HepG2 (cell line): ENCODE measurements at regions not wholly inside any gene's neighbourhood (a gene's known extent, or its start where the extent isn't known, plus 50 kb on each side); places are given as distances from the start of the nearest gene placed in this dataset.

Experiments used
- ATAC-seq: fragments of 200-7000 bp; cut with Tn5 transposase; 3 replicates; pipeline ENCODE4 v1.9.1; 2020; ENCODE audit warnings: mild to moderate bottlenecking, moderate library complexity
- BruUV-seq: library from RNA; stranded (reverse); fragments of 400-500 nt; replicated peaks from 2 replicates; lab custom pipeline; 2021; lab: Mats Ljungman, UMichigan
- CTCF ChIA-PET: fragments of 300-600 bp; formaldehyde crosslinking; extraction: SDS; loops from one replicate; lab custom pipeline; 2021; ENCODE audit warnings: low total read pairs, inconsistent platforms, low intra/inter-chr PET ratio; lab: Yijun Ruan, JAX
- POLR2A ChIA-PET: fragments of 350-600 bp; sonication (Branson Sonifier 250); formaldehyde crosslinking; loops from one replicate; lab custom pipeline; 2020; ENCODE audit warnings: antibody characterized with exemption, inconsistent platforms; lab: Yijun Ruan, JAX
- DNase-seq: peaks from one replicate; pipeline ENCODE4 v3.0.0-alpha.2; 2015; ENCODE audit warnings: low spot score
- FAIRE-seq: peaks from 3 replicates; lab custom pipeline; 2011; peaks lifted over from hg19 to GRCh38; lab: Jason Lieb, UNC
- H2AFZ ChIP-seq: one replicate; pipeline ENCODE4 v1.6.1; 2011; ENCODE audit warnings: low read length, inconsistent platforms
- H3K27ac ChIP-seq: fragments of 300-600 bp; 3 replicates; pipeline ENCODE4 v1.8.0; 2011; ENCODE audit warnings: mixed run types, mild to moderate bottlenecking, mixed read lengths, low read length, inconsistent platforms; ENCODE audit not compliant: insufficient read depth; ENCODE audit errors: extremely low read length
- H3K27me3 ChIP-seq, 2 experiments: fragments of 200-600 bp in 1 of 2; 2 replicates in 1 of 2; 3 replicates in 1 of 2; pipeline versions ENCODE4 v1.6.0 to v1.8.0; 2011; ENCODE audit warnings: low read length in 2 of 2, mild to moderate bottlenecking in 2 of 2, moderate library complexity in 2 of 2, inconsistent platforms in 1 of 2; ENCODE audit not compliant: insufficient read depth in 2 of 2, control insufficient read depth in 1 of 2
- H3K36me3 ChIP-seq, 2 experiments: fragments of 200-600 bp in 1 of 2; replicated peaks in 1 of 2; 2 replicates in 1 of 2; 3 replicates in 1 of 2; pipeline versions ENCODE4 v1.5.1 to v1.8.0; 2011; ENCODE audit warnings: low read length in 2 of 2, inconsistent platforms in 1 of 2; ENCODE audit not compliant: insufficient read depth in 2 of 2, control insufficient read depth in 1 of 2
- H3K4me1 ChIP-seq: 2 replicates; pipeline ENCODE4 v1.5.1; 2012; ENCODE audit warnings: low read length, inconsistent platforms; ENCODE audit not compliant: insufficient read depth
- H3K4me2 ChIP-seq: 2 replicates; pipeline ENCODE4 v1.6.0; 2011; ENCODE audit warnings: low read depth, low read length, inconsistent platforms
- H3K4me3 ChIP-seq, 3 experiments: fragments of 200-600 bp in 1 of 3; sonication (generic), shearing (Covaris generic) in 1 of 3; replicated peaks in 1 of 3; 2 replicates each; pipeline ENCODE4 v1.5.1; 2011 to 2016; ENCODE audit warnings: low read length in 3 of 3, inconsistent platforms in 2 of 3, low read depth in 2 of 3, mild to moderate bottlenecking in 2 of 3, control low read depth in 1 of 3, mixed read lengths in 1 of 3; ENCODE audit not compliant: insufficient read depth in 1 of 3
- H3K79me2 ChIP-seq: one replicate; pipeline ENCODE4 v1.6.1; 2011; ENCODE audit warnings: low read length, inconsistent platforms; ENCODE audit not compliant: insufficient read depth
- H3K9ac ChIP-seq: 2 replicates; pipeline ENCODE4 v1.6.0; 2011; ENCODE audit warnings: mild to moderate bottlenecking, low read depth, low read length, inconsistent platforms; ENCODE audit not compliant: insufficient read depth
- H3K9me3 ChIP-seq: 2 replicates; pipeline ENCODE4 v1.5.1; 2012; ENCODE audit warnings: mild to moderate bottlenecking, low read length
- H4K20me1 ChIP-seq: 2 replicates; pipeline ENCODE4 v1.6.0; 2011; ENCODE audit warnings: inconsistent platforms, mild to moderate bottlenecking, low read length, moderate library complexity; ENCODE audit not compliant: insufficient read depth
- ATF7-NPFF ChIP-seq: sonication (generic); formaldehyde crosslinking; IDR thresholded peaks from 2 replicates; pipeline ENCODE4 v1.8.1; 2023; ENCODE audit warnings: mild to moderate bottlenecking, low read depth, missing genetic modification reagents, moderate library complexity
- GFI1 ChIP-seq: sonication (generic); formaldehyde crosslinking; IDR thresholded peaks from 2 replicates; pipeline ENCODE4 v1.5.0; 2020; ENCODE audit warnings: missing genetic modification reagents, mild to moderate bottlenecking, borderline replicate concordance
- PRMT3 ChIP-seq: sonication (generic); formaldehyde crosslinking; IDR thresholded peaks from 2 replicates; pipeline ENCODE4 v1.8.1; 2022; ENCODE audit warnings: low read depth, mild to moderate bottlenecking, moderate library complexity, missing genetic modification reagents, borderline replicate concordance
- XBP1 ChIP-seq: sonication (generic); formaldehyde crosslinking; IDR thresholded peaks from 2 replicates; pipeline ENCODE4 v1.5.0; 2020; ENCODE audit warnings: missing genetic modification reagents
- ZFP90 ChIP-seq: sonication (generic); formaldehyde crosslinking; IDR thresholded peaks from 2 replicates; pipeline ENCODE4 v1.8.0; 2022; ENCODE audit warnings: missing genetic modification reagents, mild to moderate bottlenecking, inconsistent platforms, borderline replicate concordance
- ZIK1 ChIP-seq: sonication (generic); formaldehyde crosslinking; IDR thresholded peaks from 2 replicates; pipeline ENCODE4 v1.5.0; 2020; ENCODE audit warnings: mild to moderate bottlenecking, low read depth, missing genetic modification reagents, borderline replicate concordance
- ZNF343 ChIP-seq: sonication (generic); formaldehyde crosslinking; IDR thresholded peaks from 2 replicates; pipeline ENCODE4 v1.4.0; 2020; ENCODE audit warnings: mild to moderate bottlenecking, missing genetic modification reagents
- ZNF616 ChIP-seq: sonication (generic); formaldehyde crosslinking; IDR thresholded peaks from 2 replicates; pipeline ENCODE4 v1.5.0; 2020; ENCODE audit warnings: low read depth, mild to moderate bottlenecking, missing genetic modification reagents
- ZNF709 ChIP-seq: sonication (generic); formaldehyde crosslinking; IDR thresholded peaks from 2 replicates; pipeline ENCODE4 v1.5.0; 2020; ENCODE audit warnings: mild to moderate bottlenecking, missing genetic modification reagents
- ZNF788 ChIP-seq: sonication (generic); formaldehyde crosslinking; IDR thresholded peaks from 2 replicates; pipeline ENCODE4 v1.5.0; 2020; ENCODE audit warnings: mild to moderate bottlenecking, missing genetic modification reagents, borderline replicate concordance
- ZNF891 ChIP-seq: sonication (generic); formaldehyde crosslinking; IDR thresholded peaks from 2 replicates; pipeline ENCODE4 v1.5.0; 2020; ENCODE audit warnings: mild to moderate bottlenecking, missing genetic modification reagents
- ZSCAN30 ChIP-seq: sonication (generic); formaldehyde crosslinking; IDR thresholded peaks from 2 replicates; pipeline ENCODE4 v1.5.0; 2020; ENCODE audit warnings: mild to moderate bottlenecking, missing genetic modification reagents
- ZZZ3 ChIP-seq: sonication (generic); formaldehyde crosslinking; IDR thresholded peaks from 2 replicates; pipeline ENCODE4 v1.4.0; 2020; ENCODE audit warnings: missing genetic modification reagents, mild to moderate bottlenecking, borderline replicate concordance
- WGBS: methylation state at CpG from one replicate; pipeline ENCODE4 v1.1.6; 2017; ENCODE audit warnings: low lambda C conversion rate; 5-methylcytosine and 5-hydroxymethylcytosine counted together
- in situ Hi-C: cut with HindIII; loops from 2 replicates; pipeline ENCODE4 v1.10.0; 2017; ENCODE audit warnings: low pct_unique_long_range_greater_than_20kb; ENCODE audit not compliant: extremely low pct_ligation_motif_present
- intact Hi-C: fragments of 100-400 bp; cut with micrococcal nuclease; formaldehyde crosslinking; loops from one replicate; pipeline ENCODE4 v1.10.0; 2022; ENCODE audit not compliant: unreplicated experiment
- TF ChIP-seq, protein P1 (sequence below): IDR thresholded peaks from 2 replicates; pipeline ENCODE4 v1.6.1; 2016
- TF ChIP-seq, protein P2 (sequence below): sonication (generic); IDR thresholded peaks from 2 replicates; pipeline ENCODE4 v1.6.1; 2016; ENCODE audit warnings: low read depth, borderline replicate concordance
- TF ChIP-seq, protein P3 (sequence below): sonication (generic); formaldehyde crosslinking; IDR thresholded peaks from 2 replicates; pipeline ENCODE4 v1.4.0; 2020; ENCODE audit warnings: missing genetic modification reagents
- TF ChIP-seq, protein P4 (sequence below): sonication (generic); formaldehyde crosslinking; conservative IDR thresholded peaks from 2 replicates; pipeline ENCODE4 v1.4.0; 2020; ENCODE audit warnings: missing genetic modification reagents

DNA sequence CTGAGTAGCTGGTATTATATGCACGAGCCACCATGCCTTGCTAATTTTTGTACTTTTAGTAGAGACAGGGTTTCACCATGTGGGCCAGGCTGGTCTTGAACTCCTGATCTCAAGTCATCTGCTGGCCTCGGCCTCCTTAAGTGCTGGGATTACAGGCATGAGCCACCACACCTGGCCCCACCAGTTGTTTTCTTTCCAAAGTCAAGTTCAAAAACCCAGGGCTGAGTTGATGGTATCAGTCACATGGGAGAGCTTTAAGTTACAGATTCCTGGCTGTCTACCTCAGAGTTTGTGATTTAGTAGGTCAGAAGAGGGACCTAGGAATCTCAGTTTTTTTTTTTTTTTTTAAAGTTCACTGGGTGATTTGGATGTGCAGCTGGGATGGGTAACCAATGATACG lies 107.7 kb downstream of the SCP2D1 start:
- no peak for TF ChIP-seq ZNF616 (CRISPR knock-in tag)
- TF ChIP-seq, all 625 proteins: peak for 0
- intact Hi-C loops: no loop called here
- no peaks in the 10 kb centered on the region for H3K9me3 ChIP-seq
- CTCF ChIA-PET: no interaction called here
- H3K9ac ChIP-seq: no peak overlapping the region
- H3K79me2 ChIP-seq: no peaks in the 10 kb centered on the region
- H3K4me1 ChIP-seq: no peaks in the 10 kb centered on the region
- FAIRE-seq (no peak), ATAC-seq (no peak), DNase-seq (no peak)
- H3K27ac ChIP-seq: no peak overlapping the region
- H3K4me2 ChIP-seq: no peak overlapping the region
- H3K36me3 ChIP-seq: no peaks in the 10 kb centered on the region
- H3K4me3 ChIP-seq: no peak overlapping the region
- BruUV-seq: no TSS peak
- no peaks in the 10 kb centered on the region for H3K27me3 ChIP-seq
- 13% methylated on average over 3 of the region's 3 CpGs for WGBS
- no peak overlapping the region for H2AFZ ChIP-seq
- H4K20me1 ChIP-seq: no peaks in the 10 kb centered on the region
- in situ Hi-C loops: no loop called here
- POLR2A ChIA-PET: no interaction called here

DNA sequence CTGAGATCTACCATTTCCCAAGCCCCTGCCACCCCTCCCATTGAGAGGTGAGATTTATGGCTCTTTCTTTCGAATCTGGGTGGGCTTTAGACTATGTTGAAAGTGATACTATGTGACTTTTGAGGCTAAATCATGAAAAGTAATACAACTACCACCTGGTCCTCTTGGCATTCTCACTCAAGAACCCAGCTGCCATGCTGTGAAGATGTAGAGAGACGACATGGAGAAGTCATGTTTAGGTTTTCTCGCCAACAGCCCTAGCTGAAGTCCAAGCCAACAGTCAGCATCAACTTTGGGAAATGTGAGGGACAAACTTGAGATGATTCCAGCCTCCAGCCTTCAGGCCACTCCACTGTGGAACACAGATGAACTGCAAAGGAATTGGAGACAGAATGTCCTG lies 108.7 kb downstream of the SCP2D1 start:
- Histone ChIP-seq H3K4me3 (no peak overlapping the region), H4K20me1 (no peaks in the 10 kb centered on the region), H3K27me3 (no peaks in the 10 kb centered on the region), H3K36me3 (no peaks in the 10 kb centered on the region), H2AFZ (no peak overlapping the region), H3K9ac (no peak overlapping the region), H3K79me2 (no peaks in the 10 kb centered on the region), H3K9me3 (no peaks in the 10 kb centered on the region), H3K27ac (no peak overlapping the region), H3K4me1 (no peaks in the 10 kb centered on the region), H3K4me2 (no peak overlapping the region)
- ATAC-seq (no peak), DNase-seq (no peak), FAIRE-seq (no peak)
- no TSS peak for BruUV-seq
- POLR2A ChIA-PET: no interaction called here
- CTCF ChIA-PET: no interaction called here
- 0% methylated on average over 3 of the region's 3 CpGs for WGBS
- intact Hi-C loops (no loop called here), in situ Hi-C loops (no loop called here)
- TF ChIP-seq ZFP90 (CRISPR knock-in tag) (no peak), PRMT3 (CRISPR knock-in tag) (no peak), ZNF343 (CRISPR knock-in tag) (no peak), GFI1 (no peak), ZIK1 (CRISPR knock-in tag) (no peak), ZNF788 (CRISPR knock-in tag) (no peak), ATF7-NPFF (CRISPR knock-in tag) (no peak), ZNF891 (CRISPR knock-in tag) (no peak), XBP1 (no peak), ZZZ3 (CRISPR knock-in tag) (no peak), ZNF709 (no peak), ZSCAN30 (CRISPR knock-in tag) (no peak)
- TF ChIP-seq, protein P1, sequence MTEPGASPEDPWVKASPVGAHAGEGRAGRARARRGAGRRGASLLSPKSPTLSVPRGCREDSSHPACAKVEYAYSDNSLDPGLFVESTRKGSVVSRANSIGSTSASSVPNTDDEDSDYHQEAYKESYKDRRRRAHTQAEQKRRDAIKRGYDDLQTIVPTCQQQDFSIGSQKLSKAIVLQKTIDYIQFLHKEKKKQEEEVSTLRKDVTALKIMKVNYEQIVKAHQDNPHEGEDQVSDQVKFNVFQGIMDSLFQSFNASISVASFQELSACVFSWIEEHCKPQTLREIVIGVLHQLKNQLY (CRISPR knock-in tag): no peak
- TF ChIP-seq, protein P2, sequence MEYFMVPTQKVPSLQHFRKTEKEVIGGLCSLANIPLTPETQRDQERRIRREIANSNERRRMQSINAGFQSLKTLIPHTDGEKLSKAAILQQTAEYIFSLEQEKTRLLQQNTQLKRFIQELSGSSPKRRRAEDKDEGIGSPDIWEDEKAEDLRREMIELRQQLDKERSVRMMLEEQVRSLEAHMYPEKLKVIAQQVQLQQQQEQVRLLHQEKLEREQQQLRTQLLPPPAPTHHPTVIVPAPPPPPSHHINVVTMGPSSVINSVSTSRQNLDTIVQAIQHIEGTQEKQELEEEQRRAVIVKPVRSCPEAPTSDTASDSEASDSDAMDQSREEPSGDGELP: no peak
- TF ChIP-seq, protein P3, sequence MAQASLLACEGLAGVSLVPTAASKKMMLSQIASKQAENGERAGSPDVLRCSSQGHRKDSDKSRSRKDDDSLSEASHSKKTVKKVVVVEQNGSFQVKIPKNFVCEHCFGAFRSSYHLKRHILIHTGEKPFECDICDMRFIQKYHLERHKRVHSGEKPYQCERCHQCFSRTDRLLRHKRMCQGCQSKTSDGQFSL (CRISPR knock-in tag): no peak
- TF ChIP-seq, protein P4, sequence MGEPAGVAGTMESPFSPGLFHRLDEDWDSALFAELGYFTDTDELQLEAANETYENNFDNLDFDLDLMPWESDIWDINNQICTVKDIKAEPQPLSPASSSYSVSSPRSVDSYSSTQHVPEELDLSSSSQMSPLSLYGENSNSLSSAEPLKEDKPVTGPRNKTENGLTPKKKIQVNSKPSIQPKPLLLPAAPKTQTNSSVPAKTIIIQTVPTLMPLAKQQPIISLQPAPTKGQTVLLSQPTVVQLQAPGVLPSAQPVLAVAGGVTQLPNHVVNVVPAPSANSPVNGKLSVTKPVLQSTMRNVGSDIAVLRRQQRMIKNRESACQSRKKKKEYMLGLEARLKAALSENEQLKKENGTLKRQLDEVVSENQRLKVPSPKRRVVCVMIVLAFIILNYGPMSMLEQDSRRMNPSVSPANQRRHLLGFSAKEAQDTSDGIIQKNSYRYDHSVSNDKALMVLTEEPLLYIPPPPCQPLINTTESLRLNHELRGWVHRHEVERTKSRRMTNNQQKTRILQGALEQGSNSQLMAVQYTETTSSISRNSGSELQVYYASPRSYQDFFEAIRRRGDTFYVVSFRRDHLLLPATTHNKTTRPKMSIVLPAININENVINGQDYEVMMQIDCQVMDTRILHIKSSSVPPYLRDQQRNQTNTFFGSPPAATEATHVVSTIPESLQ: no peak
